NCI-H2081 treated with DMSO at 0.1 percent for 48 hours (cell line): ENCODE measurements at regions not wholly inside any gene's neighbourhood (a gene's known extent, or its start where the extent isn't known, plus 50 kb on each side); places are given as distances from the start of the nearest gene placed in this dataset.
"Not testable (repeated sequence)": the region's sequence is repeated elsewhere in the genome, so short reads cannot be mapped to it uniquely, and the experiment has no call there.

Experiments used
- DNase-seq: peaks from one replicate; lab custom pipeline; 2025; lab: John Stamatoyannopoulos, UW

GRCh38 chr9:29609282-29609681 is 2036.0 kb upstream of the C9orf72 start:
- no peak for DNase-seq

- no peak for DNase-seq
These were observed 2040.5 kb upstream of the C9orf72 start for GRCh38 chr9:29613773-29614172.

GRCh38 chr9:29616844-29617243 is 2043.6 kb upstream of the C9orf72 start:
- no peak for DNase-seq

- DNase-seq: no peak
These were observed 2052.0 kb upstream of the C9orf72 start for GRCh38 chr9:29625292-29625731.

- no peak for DNase-seq
These were observed 2052.7 kb upstream of the C9orf72 start for GRCh38 chr9:29625931-29626330.

GRCh38 chr9:29628856-29629255 is 2055.6 kb upstream of the C9orf72 start:
- not testable (repeated sequence) for DNase-seq

- no peak for DNase-seq
These were observed 2064.4 kb upstream of the C9orf72 start for GRCh38 chr9:29637471-29638237.

GRCh38 chr9:29640507-29640906 is 2067.2 kb upstream of the C9orf72 start:
- no peak for DNase-seq

GRCh38 chr9:29644514-29644913 is 2071.2 kb upstream of the C9orf72 start:
- DNase-seq: no peak

- no peak for DNase-seq
These were observed 2074.2 kb upstream of the C9orf72 start for GRCh38 chr9:29647451-29647850.

GRCh38 chr9:29648132-29648531 is 2074.9 kb upstream of the C9orf72 start:
- DNase-seq: no peak

- no peak for DNase-seq
These were observed 2075.3 kb upstream of the C9orf72 start for GRCh38 chr9:29648601-29649000.

GRCh38 chr9:29656641-29657406 is 2083.5 kb upstream of the C9orf72 start:
- no peak for DNase-seq

GRCh38 chr9:29657821-29658220 is 2084.5 kb upstream of the C9orf72 start:
- no peak for DNase-seq

GRCh38 chr9:29659014-29659413 is 2085.7 kb upstream of the C9orf72 start:
- DNase-seq: no peak

- no peak for DNase-seq
These were observed 2086.5 kb upstream of the C9orf72 start for GRCh38 chr9:29659736-29660135.

- no peak for DNase-seq
These were observed 2095.5 kb upstream of the C9orf72 start for GRCh38 chr9:29668732-29669131.

GRCh38 chr9:29669613-29670012 is 2096.3 kb upstream of the C9orf72 start:
- no peak for DNase-seq

- no peak for DNase-seq
These were observed 2112.2 kb upstream of the C9orf72 start for GRCh38 chr9:29685531-29685930.

- DNase-seq: no peak
These were observed 2117.9 kb upstream of the C9orf72 start for GRCh38 chr9:29691145-29691544.

GRCh38 chr9:29691758-29692407 is 2118.6 kb upstream of the C9orf72 start:
- peak; percentile 20 for DNase-seq

- DNase-seq: no peak
These were observed 2123.7 kb upstream of the C9orf72 start for GRCh38 chr9:29697011-29697410.

- DNase-seq: no peak
These were observed 2128.3 kb upstream of the C9orf72 start for GRCh38 chr9:29701559-29701958.
